ENCODE measurements at regions not wholly inside any gene's neighbourhood (a gene's known extent, or its start where the extent isn't known, plus 50 kb on each side); places are given as distances from the start of the nearest gene placed in this dataset.

DNA sequence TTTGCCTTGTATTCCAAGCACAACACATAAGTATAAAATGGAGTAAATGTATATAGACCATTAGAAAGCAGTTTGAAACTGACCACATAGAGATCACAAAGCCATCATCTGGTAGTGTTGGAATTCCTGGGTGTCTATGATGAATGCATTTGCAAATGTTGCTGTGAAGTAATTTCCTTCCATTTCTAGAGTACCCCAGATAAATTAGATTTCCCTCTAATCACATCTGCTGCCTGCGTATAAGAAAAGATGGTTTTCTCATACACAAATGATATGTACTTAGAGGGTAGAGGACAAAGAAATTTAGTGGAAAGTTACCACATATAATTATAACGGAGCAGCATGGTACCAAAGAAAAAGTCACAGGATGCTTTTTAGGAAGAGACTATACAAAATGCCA, 1117.8 kb downstream of the IGSF11 start:
- no peak for ATAC-seq
- Histone ChIP-seq H3K79me2 (ENCODE audit: control insufficient read depth, insufficient read depth, low read length) (no peaks in the 10 kb centered on the region), H3K4me2 (ENCODE audit: insufficient read depth, low read length) (no peak overlapping the region), H3K9ac (ENCODE audit: insufficient read depth in 1 of 2, low read depth in 2 of 2, low read length in 2 of 2) (no peak overlapping the region), H3K27me3 (ENCODE audit: control insufficient read depth in 2 of 2, insufficient read depth in 2 of 2, low read length in 2 of 2) (no peaks in the 10 kb centered on the region), H3K9me1 (ENCODE audit: control insufficient read depth, insufficient read depth, low read length) (no peaks in the 10 kb centered on the region), H3K27ac (ENCODE audit: extremely low read depth, low read depth, low read length) (no peak overlapping the region), H3K9me3 (replicated peaks; ENCODE audit: control insufficient read depth, insufficient read depth, low read depth, low read length) (no peaks in the 10 kb centered on the region), H3K4me1 (replicated peaks in 1 of 2; ENCODE audit: control insufficient read depth in 2 of 2, insufficient read depth in 2 of 2, low read length in 2 of 2) (no peaks in the 10 kb centered on the region), H4K20me1 (replicated peaks; ENCODE audit: control insufficient read depth, insufficient read depth, low read length) (no peaks in the 10 kb centered on the region), H2AFZ (ENCODE audit: low read depth, low read length) (no peak overlapping the region), H3K4me3 (no peak overlapping the region), H3K36me3 (ENCODE audit: control insufficient read depth, insufficient read depth, low read length) (no peaks in the 10 kb centered on the region)
- POLR2A ChIA-PET: no interaction called here
- 0% methylated on average over 2 of the region's 2 CpGs for WGBS (ENCODE audit: insufficient coverage, low coverage, missing lambda C conversion rate)
- TF ChIP-seq, protein P1, sequence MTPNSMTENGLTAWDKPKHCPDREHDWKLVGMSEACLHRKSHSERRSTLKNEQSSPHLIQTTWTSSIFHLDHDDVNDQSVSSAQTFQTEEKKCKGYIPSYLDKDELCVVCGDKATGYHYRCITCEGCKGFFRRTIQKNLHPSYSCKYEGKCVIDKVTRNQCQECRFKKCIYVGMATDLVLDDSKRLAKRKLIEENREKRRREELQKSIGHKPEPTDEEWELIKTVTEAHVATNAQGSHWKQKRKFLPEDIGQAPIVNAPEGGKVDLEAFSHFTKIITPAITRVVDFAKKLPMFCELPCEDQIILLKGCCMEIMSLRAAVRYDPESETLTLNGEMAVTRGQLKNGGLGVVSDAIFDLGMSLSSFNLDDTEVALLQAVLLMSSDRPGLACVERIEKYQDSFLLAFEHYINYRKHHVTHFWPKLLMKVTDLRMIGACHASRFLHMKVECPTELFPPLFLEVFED (CRISPR knock-in tag; conservative IDR thresholded peaks at IDR 0.05): no peak
- TF ChIP-seq MAZ (CRISPR knock-in tag; conservative IDR thresholded peaks at IDR 0.05 in 1 of 2, IDR thresholded peaks at IDR 0.05 in 1 of 2): no peak
- no peak for TF ChIP-seq SAFB (IDR thresholded peaks at IDR 0.05; ENCODE audit: borderline replicate concordance, low read depth, low read length)
- TF ChIP-seq MYC (IDR thresholded peaks at IDR 0.05; ENCODE audit: low read depth, low read length): no peak
- no peak for TF ChIP-seq MYC (CRISPR knock-in tag; IDR thresholded peaks at IDR 0.05; ENCODE audit: borderline replicate concordance, low read depth)
- TF ChIP-seq LEF1 (IDR thresholded peaks at IDR 0.05): no peak
- no peak for TF ChIP-seq JUN (IDR thresholded peaks at IDR 0.05; ENCODE audit: borderline replicate concordance, low read depth, low read length)
- TF ChIP-seq JUN (CRISPR knock-in tag; IDR thresholded peaks at IDR 0.05; ENCODE audit: borderline replicate concordance): no peak
- no peak for TF ChIP-seq NFIC (IDR thresholded peaks at IDR 0.05)
- TF ChIP-seq GATAD2B (IDR thresholded peaks at IDR 0.05; ENCODE audit: borderline replicate concordance): no peak
- TF ChIP-seq SETDB1 (IDR thresholded peaks at IDR 0.05; ENCODE audit: low read length): no peak
- TF ChIP-seq, protein P2, sequence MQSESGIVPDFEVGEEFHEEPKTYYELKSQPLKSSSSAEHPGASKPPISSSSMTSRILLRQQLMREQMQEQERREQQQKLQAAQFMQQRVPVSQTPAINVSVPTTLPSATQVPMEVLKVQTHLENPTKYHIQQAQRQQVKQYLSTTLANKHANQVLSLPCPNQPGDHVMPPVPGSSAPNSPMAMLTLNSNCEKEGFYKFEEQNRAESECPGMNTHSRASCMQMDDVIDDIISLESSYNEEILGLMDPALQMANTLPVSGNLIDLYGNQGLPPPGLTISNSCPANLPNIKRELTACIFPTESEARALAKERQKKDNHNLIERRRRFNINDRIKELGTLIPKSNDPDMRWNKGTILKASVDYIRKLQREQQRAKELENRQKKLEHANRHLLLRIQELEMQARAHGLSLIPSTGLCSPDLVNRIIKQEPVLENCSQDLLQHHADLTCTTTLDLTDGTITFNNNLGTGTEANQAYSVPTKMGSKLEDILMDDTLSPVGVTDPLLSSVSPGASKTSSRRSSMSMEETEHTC (IDR thresholded peaks at IDR 0.05): no peak
- TF ChIP-seq, protein P3, sequence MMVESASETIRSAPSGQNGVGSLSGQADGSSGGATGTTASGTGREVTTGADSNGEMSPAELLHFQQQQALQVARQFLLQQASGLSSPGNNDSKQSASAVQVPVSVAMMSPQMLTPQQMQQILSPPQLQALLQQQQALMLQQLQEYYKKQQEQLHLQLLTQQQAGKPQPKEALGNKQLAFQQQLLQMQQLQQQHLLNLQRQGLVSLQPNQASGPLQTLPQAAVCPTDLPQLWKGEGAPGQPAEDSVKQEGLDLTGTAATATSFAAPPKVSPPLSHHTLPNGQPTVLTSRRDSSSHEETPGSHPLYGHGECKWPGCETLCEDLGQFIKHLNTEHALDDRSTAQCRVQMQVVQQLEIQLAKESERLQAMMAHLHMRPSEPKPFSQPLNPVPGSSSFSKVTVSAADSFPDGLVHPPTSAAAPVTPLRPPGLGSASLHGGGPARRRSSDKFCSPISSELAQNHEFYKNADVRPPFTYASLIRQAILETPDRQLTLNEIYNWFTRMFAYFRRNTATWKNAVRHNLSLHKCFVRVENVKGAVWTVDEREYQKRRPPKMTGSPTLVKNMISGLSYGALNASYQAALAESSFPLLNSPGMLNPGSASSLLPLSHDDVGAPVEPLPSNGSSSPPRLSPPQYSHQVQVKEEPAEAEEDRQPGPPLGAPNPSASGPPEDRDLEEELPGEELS (CRISPR knock-in tag; IDR thresholded peaks at IDR 0.05; ENCODE audit: borderline replicate concordance): no peak
- TF ChIP-seq CHCHD3 (CRISPR knock-in tag; IDR thresholded peaks at IDR 0.05): no peak
- no peak for TF ChIP-seq SREBF2 (CRISPR knock-in tag; IDR thresholded peaks at IDR 0.05)
- no peak for TF ChIP-seq U2AF1 (optimal IDR thresholded peaks at IDR 0.05; ENCODE audit: low read depth, low read length)
- no peak for DNase-seq (ENCODE audit: extremely low read depth in 1 of 4, low spot score in 3 of 4)
- CTCF ChIA-PET (ENCODE audit: low intra/inter-chr PET ratio): no interaction called here
- in situ Hi-C loops (cut with MboI): no loop called here
- intact Hi-C loops (cut with micrococcal nuclease): no loop called here
- no peak for FAIRE-seq
- BruUV-seq (replicated peaks): no TSS peak

Measured in K562 (cell line).